ENCODE measurements at regions not wholly inside any gene's neighbourhood (a gene's known extent, or its start where the extent isn't known, plus 50 kb on each side); places are given as distances from the start of the nearest gene placed in this dataset.

DNA sequence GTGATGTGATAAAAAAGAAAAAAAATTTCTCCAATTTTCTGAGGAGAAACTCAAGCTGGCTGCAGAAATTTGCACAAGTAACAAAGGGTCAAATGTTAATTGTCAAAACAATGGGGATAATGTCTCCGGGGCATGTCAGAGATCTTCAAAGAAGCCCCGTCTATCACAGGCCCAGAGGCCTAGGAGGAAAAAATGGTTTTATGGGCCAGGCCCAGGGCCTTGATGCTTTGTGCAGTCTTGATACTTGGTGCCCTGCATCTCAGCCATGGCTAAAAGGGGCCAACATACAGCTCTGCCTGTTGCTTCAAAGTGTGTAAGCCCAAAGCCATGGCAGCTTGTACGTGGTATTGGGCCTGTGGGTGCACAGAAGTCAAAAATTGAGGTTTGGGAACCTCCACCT lies 961.0 kb downstream of the FAM133A start:
- H4K20me1 ChIP-seq (ENCODE audit: insufficient read depth, low read length): no peaks in the 10 kb centered on the region
- no peak overlapping the region for H3K4me3 ChIP-seq (ENCODE audit: insufficient read depth, low read depth, low read length)
- H3K36me3 Mint-ChIP-seq (ENCODE audit: low read depth, unreplicated experiment): no peaks in the 10 kb centered on the region
- H3K9me3 ChIP-seq (ENCODE audit: insufficient read depth, low read depth, low read length): no peaks in the 10 kb centered on the region
- no peaks in the 10 kb centered on the region for H3K27me3 Mint-ChIP-seq (ENCODE audit: low read depth, unreplicated experiment)
- H3K27me3 ChIP-seq (ENCODE audit: insufficient read depth, low read length): no peaks in the 10 kb centered on the region
- no peak overlapping the region for H2AFZ ChIP-seq (ENCODE audit: low read depth, low read length)
- no peaks in the 10 kb centered on the region for H3K4me1 Mint-ChIP-seq (ENCODE audit: low read depth, unreplicated experiment)
- H3K4me3 Mint-ChIP-seq (ENCODE audit: unreplicated experiment): no peak overlapping the region
- H3K4me1 ChIP-seq (ENCODE audit: insufficient read depth, low read length): no peaks in the 10 kb centered on the region
- no peaks in the 10 kb centered on the region for H3K36me3 ChIP-seq (ENCODE audit: insufficient read depth, low read length)
- no peak overlapping the region for H3K9ac ChIP-seq (ENCODE audit: low read length)
- FAIRE-seq (no peak), DNase-seq (ENCODE audit: low read depth) (no peak)
- TF ChIP-seq, protein P1, sequence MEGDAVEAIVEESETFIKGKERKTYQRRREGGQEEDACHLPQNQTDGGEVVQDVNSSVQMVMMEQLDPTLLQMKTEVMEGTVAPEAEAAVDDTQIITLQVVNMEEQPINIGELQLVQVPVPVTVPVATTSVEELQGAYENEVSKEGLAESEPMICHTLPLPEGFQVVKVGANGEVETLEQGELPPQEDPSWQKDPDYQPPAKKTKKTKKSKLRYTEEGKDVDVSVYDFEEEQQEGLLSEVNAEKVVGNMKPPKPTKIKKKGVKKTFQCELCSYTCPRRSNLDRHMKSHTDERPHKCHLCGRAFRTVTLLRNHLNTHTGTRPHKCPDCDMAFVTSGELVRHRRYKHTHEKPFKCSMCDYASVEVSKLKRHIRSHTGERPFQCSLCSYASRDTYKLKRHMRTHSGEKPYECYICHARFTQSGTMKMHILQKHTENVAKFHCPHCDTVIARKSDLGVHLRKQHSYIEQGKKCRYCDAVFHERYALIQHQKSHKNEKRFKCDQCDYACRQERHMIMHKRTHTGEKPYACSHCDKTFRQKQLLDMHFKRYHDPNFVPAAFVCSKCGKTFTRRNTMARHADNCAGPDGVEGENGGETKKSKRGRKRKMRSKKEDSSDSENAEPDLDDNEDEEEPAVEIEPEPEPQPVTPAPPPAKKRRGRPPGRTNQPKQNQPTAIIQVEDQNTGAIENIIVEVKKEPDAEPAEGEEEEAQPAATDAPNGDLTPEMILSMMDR (IDR thresholded peaks at IDR 0.05; ENCODE audit: insufficient read depth, low read depth, low read length): no peak
- TF ChIP-seq EZH2 (IDR thresholded peaks at IDR 0.05; ENCODE audit: insufficient read depth, low read length): no peak
- peaks cover 9% of the 10 kb centered on the region for H3K9me3 Mint-ChIP-seq (ENCODE audit: unreplicated experiment)
- H3K4me2 ChIP-seq (ENCODE audit: low read length): no peak overlapping the region
- H3K27ac Mint-ChIP-seq (ENCODE audit: unreplicated experiment): no peak overlapping the region
- H3K27ac ChIP-seq (ENCODE audit: low read depth, low read length): no peak overlapping the region
- no peaks in the 10 kb centered on the region for H3K79me2 ChIP-seq (ENCODE audit: insufficient read depth, low read length)

DNA sequence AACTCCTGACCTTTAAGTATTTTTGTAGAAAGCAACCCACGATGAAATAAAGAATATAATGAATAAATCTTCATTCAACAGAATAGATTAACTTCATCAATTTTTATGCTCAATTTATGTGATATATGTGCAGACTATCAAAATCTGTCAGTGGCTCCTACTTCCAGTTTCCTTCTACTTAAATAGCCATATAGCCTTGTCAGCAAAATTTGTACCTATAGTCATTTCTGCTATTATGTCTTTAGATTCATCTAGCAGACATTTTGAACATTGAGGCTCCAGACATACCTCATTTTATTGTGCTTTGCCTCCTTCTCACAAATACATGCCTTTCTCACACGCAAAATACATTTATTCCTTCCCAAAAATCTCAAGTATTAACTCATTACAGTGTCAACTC lies 971.7 kb downstream of the FAM133A start:
- no peaks in the 10 kb centered on the region for H3K36me3 ChIP-seq (ENCODE audit: insufficient read depth, low read length)
- H3K9ac ChIP-seq (ENCODE audit: low read length): no peak overlapping the region
- TF ChIP-seq, protein P1 (IDR thresholded peaks at IDR 0.05; ENCODE audit: insufficient read depth, low read depth, low read length): no peak
- TF ChIP-seq EZH2 (IDR thresholded peaks at IDR 0.05; ENCODE audit: insufficient read depth, low read length): no peak
- FAIRE-seq: no peak
- Mint-ChIP-seq H3K27ac (ENCODE audit: unreplicated experiment) (no peak overlapping the region), H3K27me3 (ENCODE audit: low read depth, unreplicated experiment) (no peaks in the 10 kb centered on the region), H3K4me3 (ENCODE audit: unreplicated experiment) (no peak overlapping the region), H3K4me1 (ENCODE audit: low read depth, unreplicated experiment) (no peaks in the 10 kb centered on the region), H3K36me3 (ENCODE audit: low read depth, unreplicated experiment) (no peaks in the 10 kb centered on the region), H3K9me3 (ENCODE audit: unreplicated experiment) (no peaks in the 10 kb centered on the region)
- H3K9me3 ChIP-seq (ENCODE audit: insufficient read depth, low read depth, low read length): no peaks in the 10 kb centered on the region
- H3K4me3 ChIP-seq (ENCODE audit: insufficient read depth, low read depth, low read length): no peak overlapping the region
- H3K79me2 ChIP-seq (ENCODE audit: insufficient read depth, low read length): no peaks in the 10 kb centered on the region
- no peak for DNase-seq (ENCODE audit: low read depth)
- H3K4me2 ChIP-seq (ENCODE audit: low read length): no peak overlapping the region
- no peak overlapping the region for H2AFZ ChIP-seq (ENCODE audit: low read depth, low read length)
- no peaks in the 10 kb centered on the region for H4K20me1 ChIP-seq (ENCODE audit: insufficient read depth, low read length)
- no peak overlapping the region for H3K27ac ChIP-seq (ENCODE audit: low read depth, low read length)
- H3K4me1 ChIP-seq (ENCODE audit: insufficient read depth, low read length): no peaks in the 10 kb centered on the region
- no peaks in the 10 kb centered on the region for H3K27me3 ChIP-seq (ENCODE audit: insufficient read depth, low read length)

DNA sequence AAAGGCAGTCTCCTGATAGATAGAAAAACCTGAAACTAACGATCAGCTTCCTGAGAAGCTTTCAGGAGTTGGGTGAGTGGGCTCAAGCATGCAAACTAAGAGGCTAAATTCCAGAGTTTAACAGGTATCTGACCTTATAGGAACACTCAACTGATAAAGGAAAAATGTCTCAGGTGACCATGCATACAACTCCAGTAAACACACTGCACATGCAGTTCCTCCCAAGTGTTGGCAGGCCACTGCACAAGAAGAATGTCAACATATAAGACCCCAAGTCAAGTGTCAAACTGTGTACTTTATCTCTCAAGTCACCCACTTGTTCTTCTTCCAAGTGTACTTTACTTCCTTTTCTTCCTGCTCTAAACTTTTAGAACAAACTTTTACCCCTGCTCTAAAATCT lies 981.2 kb downstream of the FAM133A start:
- no peaks in the 10 kb centered on the region for H3K4me1 ChIP-seq (ENCODE audit: insufficient read depth, low read length)
- TF ChIP-seq, protein P1 (IDR thresholded peaks at IDR 0.05; ENCODE audit: insufficient read depth, low read depth, low read length): no peak
- TF ChIP-seq EZH2 (IDR thresholded peaks at IDR 0.05; ENCODE audit: insufficient read depth, low read length): no peak
- no peaks in the 10 kb centered on the region for H4K20me1 ChIP-seq (ENCODE audit: insufficient read depth, low read length)
- H3K27ac ChIP-seq (ENCODE audit: low read depth, low read length): no peak overlapping the region
- no peak overlapping the region for H3K4me2 ChIP-seq (ENCODE audit: low read length)
- H3K79me2 ChIP-seq (ENCODE audit: insufficient read depth, low read length): no peaks in the 10 kb centered on the region
- H3K36me3 ChIP-seq (ENCODE audit: insufficient read depth, low read length): no peaks in the 10 kb centered on the region
- no peak overlapping the region for H3K9ac ChIP-seq (ENCODE audit: low read length)
- H3K4me3 ChIP-seq (ENCODE audit: insufficient read depth, low read depth, low read length): no peak overlapping the region
- H3K4me1 Mint-ChIP-seq (ENCODE audit: low read depth, unreplicated experiment): no peaks in the 10 kb centered on the region
- no peak for FAIRE-seq
- H3K27me3 ChIP-seq (ENCODE audit: insufficient read depth, low read length): no peaks in the 10 kb centered on the region
- no peaks in the 10 kb centered on the region for H3K27me3 Mint-ChIP-seq (ENCODE audit: low read depth, unreplicated experiment)
- H3K36me3 Mint-ChIP-seq (ENCODE audit: low read depth, unreplicated experiment): no peaks in the 10 kb centered on the region
- H2AFZ ChIP-seq (ENCODE audit: low read depth, low read length): no peak overlapping the region
- H3K9me3 Mint-ChIP-seq (ENCODE audit: unreplicated experiment): peaks cover 4% of the 10 kb centered on the region
- H3K9me3 ChIP-seq (ENCODE audit: insufficient read depth, low read depth, low read length): no peaks in the 10 kb centered on the region
- no peak for DNase-seq (ENCODE audit: low read depth)
- no peak overlapping the region for H3K4me3 Mint-ChIP-seq (ENCODE audit: unreplicated experiment)
- no peak overlapping the region for H3K27ac Mint-ChIP-seq (ENCODE audit: unreplicated experiment)

All from astrocyte (in vitro differentiated cells and primary cell).